NCI-H446 (cell line): ENCODE measurements at regions not wholly inside any gene's neighbourhood (a gene's known extent, or its start where the extent isn't known, plus 50 kb on each side); places are given as distances from the start of the nearest gene placed in this dataset.

ENCODE experiments used
- DNase-seq, 2 experiments: peaks; one replicate each; lab custom pipeline; 2025; lab: John Stamatoyannopoulos, UW

DNA sequence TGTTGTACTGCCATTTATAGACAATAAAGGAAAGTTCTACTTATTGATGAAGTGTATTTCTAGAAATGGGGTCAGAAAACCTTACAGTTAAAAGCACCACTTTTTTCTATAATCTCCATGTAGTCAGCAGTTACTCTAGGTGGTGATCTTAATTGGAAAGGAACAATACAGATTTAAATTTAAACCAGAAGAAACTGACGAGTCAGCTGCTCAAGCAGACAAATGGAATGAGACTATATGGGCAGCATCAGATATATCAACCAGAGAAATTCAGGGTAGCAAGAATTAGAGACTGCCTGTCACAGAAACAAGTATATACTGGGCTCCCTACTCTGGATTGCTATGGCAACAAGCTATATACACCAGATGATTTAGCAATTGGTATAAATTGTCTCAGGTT, 99.6 kb upstream of the SCG2 start:
- DNase-seq = no peak

DNA sequence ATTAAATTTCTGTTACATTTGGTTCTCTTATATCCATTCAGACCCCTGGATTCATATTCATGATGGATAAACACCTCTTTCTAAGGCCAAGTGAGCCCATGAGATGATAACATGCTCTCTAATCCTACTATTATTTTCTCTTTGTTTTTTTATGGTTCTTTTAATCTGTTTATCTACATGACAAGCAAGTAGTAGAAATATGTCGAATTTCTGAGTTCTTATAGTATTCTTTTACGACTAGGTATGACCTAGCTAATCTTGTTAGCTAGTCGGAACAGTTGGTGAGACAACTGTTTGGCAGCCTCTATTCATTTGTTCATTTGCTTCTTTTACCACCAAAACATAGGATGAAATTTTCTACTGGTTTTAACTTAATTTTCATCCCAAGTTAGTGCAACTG, 98.1 kb upstream of the SCG2 start:
- DNase-seq = no peak

- no peak for DNase-seq
Observed at GRCh38 chr2:223697892-223698645, 95.9 kb upstream of the SCG2 start.

GRCh38 chr2:223697316-223697891, 95.2 kb upstream of the SCG2 start:
- DNase-seq = no peak

- DNase-seq = no peak
Observed at GRCh38 chr2:223696719-223697118, 94.6 kb upstream of the SCG2 start.

DNA sequence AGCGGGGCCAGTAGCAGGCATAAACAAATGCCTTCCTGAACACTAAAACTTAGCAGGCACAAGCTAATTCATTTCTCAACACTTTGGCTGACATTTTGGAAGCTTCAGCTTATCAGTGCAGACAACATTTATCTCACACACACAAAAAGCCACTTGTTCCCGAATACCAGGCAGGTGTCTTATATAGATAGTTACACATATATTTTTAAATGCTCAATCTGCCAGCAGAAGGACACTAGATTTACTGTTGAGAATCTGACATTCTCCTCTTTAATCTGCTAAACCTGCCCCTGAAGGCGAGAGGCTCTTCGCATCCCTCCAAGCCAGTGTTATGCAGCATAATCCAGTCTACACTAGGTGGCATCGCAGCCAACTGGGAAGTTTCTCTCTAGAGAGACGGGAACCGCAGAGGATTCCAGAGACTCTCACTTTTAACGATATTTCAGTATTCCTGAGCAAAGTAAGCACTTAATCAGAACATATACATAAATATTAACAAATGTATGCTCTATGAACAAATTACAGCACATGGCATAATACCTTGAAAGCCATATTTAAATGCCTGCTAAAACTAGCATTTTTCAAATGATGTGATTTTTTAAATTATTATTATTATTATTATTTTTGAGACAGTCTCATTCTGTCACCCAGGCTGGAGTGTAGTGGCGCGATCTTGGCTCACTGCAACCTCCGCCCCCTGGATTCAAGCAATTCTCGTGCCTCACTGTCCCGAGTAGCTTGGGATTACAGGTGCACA, 90.2 kb upstream of the SCG2 start:
- DNase-seq = peak; percentile 7 to 70

DNA sequence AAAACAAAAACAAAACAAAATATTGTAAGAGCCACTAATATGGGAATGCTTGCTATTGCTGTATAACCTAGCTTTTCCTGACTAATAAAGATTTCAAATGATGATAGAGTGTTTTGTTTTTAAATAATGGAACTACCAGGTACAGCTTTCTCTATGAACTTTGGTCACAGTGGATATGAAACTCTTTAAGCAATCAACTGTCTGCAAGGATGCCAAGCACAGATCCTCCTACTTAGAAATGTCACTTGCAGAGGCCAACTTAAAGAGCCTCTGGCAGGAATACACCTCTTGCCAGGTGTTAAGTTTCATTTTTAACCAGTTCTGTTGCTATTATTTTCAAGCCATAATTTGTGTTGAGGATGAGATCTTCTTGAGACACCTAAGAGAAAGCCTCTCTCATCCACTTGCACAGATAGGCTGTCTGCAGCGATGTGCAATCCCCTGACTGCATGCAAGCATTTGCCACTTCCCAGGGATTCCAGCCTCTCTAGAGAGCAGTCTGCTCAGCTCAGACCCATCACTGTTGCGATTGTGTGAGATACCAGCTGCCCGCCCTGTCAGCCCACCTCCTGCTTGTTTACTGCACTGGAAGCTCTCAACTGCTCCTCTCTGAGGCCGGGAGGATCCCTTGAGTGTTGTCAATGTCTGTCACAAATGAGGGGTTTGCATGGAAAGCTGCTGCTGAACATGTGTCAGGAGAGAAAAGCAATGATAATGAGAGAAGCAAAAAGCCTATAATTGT, 86.1 kb upstream of the SCG2 start:
- no peak for DNase-seq

- no peak for DNase-seq
Observed at GRCh38 chr2:223681125-223681524, 79.0 kb upstream of the SCG2 start.

- DNase-seq = no peak
Observed at GRCh38 chr2:223674998-223675609, 72.9 kb upstream of the SCG2 start.

DNA sequence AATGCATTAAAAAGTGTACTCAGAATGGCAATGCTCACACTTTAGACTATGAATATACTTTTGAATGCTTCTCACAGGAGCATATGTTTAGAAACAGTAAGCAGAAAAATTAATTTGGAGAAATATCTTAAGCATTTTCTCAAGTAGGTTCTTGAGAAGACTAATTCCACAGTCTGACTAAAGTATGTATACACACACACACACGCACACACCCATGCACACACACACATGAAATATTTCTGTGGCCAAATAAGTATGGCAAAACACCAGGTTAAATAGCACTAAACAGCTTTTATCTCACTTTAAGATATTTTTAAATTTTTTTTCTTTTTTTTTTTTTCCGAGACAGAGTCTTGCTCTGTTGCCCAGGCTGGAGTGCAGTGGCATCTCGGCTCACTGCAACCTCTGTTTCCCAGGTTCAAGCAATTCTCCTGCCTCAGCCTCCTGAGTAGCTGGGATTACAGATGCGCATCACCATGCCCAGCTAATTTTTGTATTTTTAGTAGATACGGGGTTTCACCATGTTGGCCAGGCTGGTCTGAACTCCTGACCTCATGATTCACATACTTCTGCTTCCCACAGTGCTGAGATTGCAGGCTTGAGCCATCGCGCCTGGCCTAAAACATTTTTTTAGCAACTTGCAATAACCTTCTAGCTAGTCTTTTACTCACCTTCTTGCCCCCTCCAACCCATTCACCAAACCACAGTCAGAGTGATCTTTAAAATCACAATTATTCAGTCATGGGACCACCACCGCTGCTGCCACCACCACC, 67.5 kb upstream of the SCG2 start:
- no peak for DNase-seq

- no peak for DNase-seq
Observed at GRCh38 chr2:223668302-223668998, 66.3 kb upstream of the SCG2 start.

- no peak for DNase-seq
Observed at GRCh38 chr2:223654384-223654915, 52.3 kb upstream of the SCG2 start.

DNA sequence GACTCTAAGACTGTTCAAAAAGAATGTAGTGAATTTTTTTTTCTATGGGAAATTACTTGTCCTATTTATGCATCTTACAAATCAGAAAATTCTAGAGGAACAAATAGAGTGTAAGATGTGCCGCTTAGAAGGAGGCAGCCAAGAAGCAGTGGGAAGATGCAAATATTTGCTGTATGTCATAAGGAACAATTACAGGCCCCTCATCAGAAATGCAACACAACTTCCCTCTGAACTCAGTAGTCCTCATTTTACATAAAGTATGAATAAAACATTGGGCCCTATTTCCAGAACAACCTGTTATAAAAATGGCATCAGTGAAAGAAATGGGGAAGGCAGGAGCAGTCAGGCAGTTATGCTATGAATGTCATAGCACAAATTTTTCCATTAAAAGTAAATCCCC, 50.7 kb upstream of the SCG2 start:
- DNase-seq = no peak

GRCh38 chr2:223652122-223652521, 50.0 kb upstream of the SCG2 start:
- no peak for DNase-seq
